Stimulated activated CD4-positive, alpha-beta T cell treated with anti-CD3 and anti-CD28 coated beads, Interleukin-12 subunit alpha, Interleukin-12 subunit beta, amount 100 ng/mL, for 4 hours (primary cell): ENCODE measurements at regions not wholly inside any gene's neighbourhood (a gene's known extent, or its start where the extent isn't known, plus 50 kb on each side); places are given as distances from the start of the nearest gene placed in this dataset.
"Not testable (repeated sequence)": the region's sequence is repeated elsewhere in the genome, so short reads cannot be mapped to it uniquely, and the experiment has no call there.

ENCODE experiments used
- DNase-seq: peaks from one replicate; pipeline ENCODE4 v3.0.0-alpha.2; 2020

GRCh38 chr2:8253781-8254180 lies 428.1 kb upstream of the ID2 start:
- no peak for DNase-seq

- not testable (repeated sequence) for DNase-seq
Measured at GRCh38 chr2:8254214-8254613, 427.6 kb upstream of the ID2 start.

- DNase-seq, result no peak
Measured at GRCh38 chr2:8254791-8255447, 426.9 kb upstream of the ID2 start.

GRCh38 chr2:8255448-8255800 lies 426.4 kb upstream of the ID2 start:
- DNase-seq, result no peak

GRCh38 chr2:8256905-8257304 lies 425.0 kb upstream of the ID2 start:
- no peak for DNase-seq

- no peak for DNase-seq
Measured at GRCh38 chr2:8257502-8257901, 424.4 kb upstream of the ID2 start.

- DNase-seq, result no peak
Measured at GRCh38 chr2:8258406-8258805, 423.4 kb upstream of the ID2 start.

- DNase-seq, result no peak
Measured at GRCh38 chr2:8259106-8259840, 422.6 kb upstream of the ID2 start.

GRCh38 chr2:8259841-8260178 lies 422.0 kb upstream of the ID2 start:
- DNase-seq, result no peak

- no peak for DNase-seq
Measured at GRCh38 chr2:8260213-8260612, 421.6 kb upstream of the ID2 start.

GRCh38 chr2:8263901-8264300 lies 418.0 kb upstream of the ID2 start:
- DNase-seq, result no peak

GRCh38 chr2:8264981-8265380 lies 416.9 kb upstream of the ID2 start:
- DNase-seq, result no peak

GRCh38 chr2:8265476-8266226 lies 416.2 kb upstream of the ID2 start:
- DNase-seq, result no peak

GRCh38 chr2:8266563-8266962 lies 415.3 kb upstream of the ID2 start:
- DNase-seq, result no peak

GRCh38 chr2:8267048-8267447 lies 414.8 kb upstream of the ID2 start:
- no peak for DNase-seq

GRCh38 chr2:8267721-8268120 lies 414.1 kb upstream of the ID2 start:
- DNase-seq, result no peak

- DNase-seq, result no peak
Measured at GRCh38 chr2:8268172-8268783, 413.6 kb upstream of the ID2 start.

GRCh38 chr2:8270699-8271098 lies 411.2 kb upstream of the ID2 start:
- no peak for DNase-seq

GRCh38 chr2:8271461-8271860 lies 410.4 kb upstream of the ID2 start:
- DNase-seq, result no peak

GRCh38 chr2:8276026-8276425 lies 405.8 kb upstream of the ID2 start:
- no peak for DNase-seq

- no peak for DNase-seq
Measured at GRCh38 chr2:8277921-8278571, 403.8 kb upstream of the ID2 start.

- no peak for DNase-seq
Measured at GRCh38 chr2:8278709-8279354, 403.0 kb upstream of the ID2 start.

- no peak for DNase-seq
Measured at GRCh38 chr2:8279506-8279905, 402.4 kb upstream of the ID2 start.
